ENCODE measurements at regions not wholly inside any gene's neighbourhood (a gene's known extent, or its start where the extent isn't known, plus 50 kb on each side); places are given as distances from the start of the nearest gene placed in this dataset.

DNA sequence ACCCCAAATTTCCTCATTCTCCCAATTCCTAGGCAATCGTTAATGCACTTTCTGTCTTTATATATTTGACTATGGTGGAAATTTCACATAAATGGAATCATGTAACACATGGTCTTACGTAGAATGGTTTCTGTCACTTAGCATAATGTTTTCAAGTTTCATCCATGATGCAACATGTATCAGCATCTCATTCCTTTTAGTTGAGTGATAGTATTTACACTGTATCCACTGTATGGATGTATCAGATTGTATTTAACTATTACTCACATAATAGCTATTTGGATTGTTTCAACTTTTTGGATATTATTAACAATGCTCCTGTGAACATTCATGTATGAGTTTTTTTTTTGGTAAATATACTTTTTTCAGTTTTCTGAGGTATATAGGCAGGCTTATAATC lies 982.3 kb upstream of the DDX18 start:
- no peak for DNase-seq (ENCODE audit: low read depth)
- no peak for TF ChIP-seq CTCF (IDR thresholded peaks at IDR 0.05; ENCODE audit: insufficient read depth, low read depth, low read length)
- H3K4me3 ChIP-seq (ENCODE audit: low read depth, low read length): no peak overlapping the region

- no peak for TF ChIP-seq CTCF (IDR thresholded peaks at IDR 0.05; ENCODE audit: insufficient read depth, low read depth, low read length)
- H3K4me3 ChIP-seq (ENCODE audit: low read depth, low read length): no peak overlapping the region
- no peak for DNase-seq (ENCODE audit: low read depth)
Measured at GRCh38 chr2:116833052-116833451, 981.4 kb upstream of the DDX18 start.

DNA sequence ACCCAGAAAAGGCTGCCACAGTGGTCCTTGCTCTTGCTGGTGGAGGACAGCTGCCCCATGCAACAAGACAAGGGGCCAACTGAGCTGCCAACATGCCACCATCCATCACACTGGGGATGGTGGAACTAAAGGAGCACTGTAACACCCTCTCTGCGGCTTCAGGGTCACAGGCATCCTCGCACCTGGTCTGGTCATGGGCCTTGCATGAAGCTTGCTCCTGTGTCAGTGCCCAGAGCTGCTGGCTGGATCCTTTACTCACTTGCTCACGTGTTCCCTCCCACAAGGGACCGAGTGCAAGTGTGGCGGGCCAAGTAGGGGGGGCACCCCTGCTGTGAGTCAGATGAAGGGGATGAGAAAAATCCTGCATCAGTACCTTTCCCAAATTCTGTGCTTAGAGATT lies 972.3 kb upstream of the DDX18 start:
- no peak overlapping the region for H3K4me3 ChIP-seq (ENCODE audit: low read depth, low read length)

DNA sequence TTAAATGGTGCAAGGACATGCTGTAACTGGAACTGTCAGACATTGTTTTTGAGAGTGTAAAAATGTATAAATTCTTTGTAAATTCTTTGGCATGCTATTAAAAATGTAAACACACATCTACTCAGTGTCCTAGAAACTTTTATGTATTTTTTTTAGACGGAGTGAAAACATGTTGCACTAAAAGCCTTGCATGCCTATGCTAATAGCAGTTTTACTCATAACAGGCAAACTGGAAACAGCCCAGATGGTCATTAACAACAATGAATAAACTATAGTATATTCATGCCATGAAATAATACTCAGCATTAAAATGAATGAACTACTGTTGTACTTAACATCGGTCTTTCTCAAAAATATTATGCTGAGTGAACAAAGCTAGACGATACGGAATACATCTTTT lies 954.8 kb upstream of the DDX18 start:
- DNase-seq (ENCODE audit: low read depth): peak; percentile 1
- TF ChIP-seq CTCF (IDR thresholded peaks at IDR 0.05; ENCODE audit: insufficient read depth, low read depth, low read length): no peak
- H3K4me3 ChIP-seq (ENCODE audit: low read depth, low read length): no peak overlapping the region

More for the DNA sequence above, 972.3 kb upstream of the DDX18 start:
- no peak for DNase-seq (ENCODE audit: low read depth)
- TF ChIP-seq CTCF (IDR thresholded peaks at IDR 0.05; ENCODE audit: insufficient read depth, low read depth, low read length): no peak

- DNase-seq (ENCODE audit: low read depth): no peak
- no peak for TF ChIP-seq CTCF (IDR thresholded peaks at IDR 0.05; ENCODE audit: insufficient read depth, low read depth, low read length)
- H3K4me3 ChIP-seq (ENCODE audit: low read depth, low read length): no peak overlapping the region
Measured at GRCh38 chr2:116874021-116874420, 940.5 kb upstream of the DDX18 start.

GRCh38 chr2:116877274-116877673 lies 937.2 kb upstream of the DDX18 start:
- TF ChIP-seq CTCF (IDR thresholded peaks at IDR 0.05; ENCODE audit: insufficient read depth, low read depth, low read length): no peak
- DNase-seq (ENCODE audit: low read depth): no peak
- H3K4me3 ChIP-seq (ENCODE audit: low read depth, low read length): no peak overlapping the region

DNA sequence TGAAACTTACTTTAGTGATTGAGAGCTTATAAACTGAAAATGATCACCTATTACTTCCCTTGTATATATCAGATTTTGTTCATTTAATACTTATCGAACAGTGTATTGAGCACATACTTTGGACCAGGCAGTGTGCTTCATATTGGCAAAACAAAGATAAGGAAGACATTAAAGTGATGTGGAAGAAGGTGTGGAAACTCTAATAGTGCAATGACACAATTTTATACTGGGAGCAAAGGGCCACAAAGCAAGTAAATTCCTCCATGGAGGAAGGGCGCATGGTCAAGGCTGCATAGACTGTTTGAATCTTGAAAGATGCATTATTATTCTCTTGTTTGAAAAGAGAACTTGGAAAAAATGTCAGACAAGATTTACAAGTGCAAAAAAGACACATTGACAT lies 936.5 kb upstream of the DDX18 start:
- H3K4me3 ChIP-seq (ENCODE audit: low read depth, low read length): no peak overlapping the region
- no peak for TF ChIP-seq CTCF (IDR thresholded peaks at IDR 0.05; ENCODE audit: insufficient read depth, low read depth, low read length)
- no peak for DNase-seq (ENCODE audit: low read depth)
